Peyer's patch (tissue), 4 donors: ENCODE measurements at regions not wholly inside any gene's neighbourhood (a gene's known extent, or its start where the extent isn't known, plus 50 kb on each side); places are given as distances from the start of the nearest gene placed in this dataset.
A peak's percentile ranks its signal among the peaks of the same experiment; 100 is the strongest.

Experiments used
- DNase-seq, 3 donors: peaks; one replicate each; pipeline ENCODE4 v3.0.0-alpha.2; 2017 to 2019
- H3K27ac ChIP-seq, 4 donors: fragments of 200-600 bp; sonication (generic); one replicate each; pipeline ENCODE4 v1.5.1; 2016 to 2019
- H3K27me3 ChIP-seq, 2 donors: fragments of 200-600 bp; sonication (generic); one replicate each; pipeline ENCODE4 v1.5.1; 2019
- H3K36me3 ChIP-seq, 3 donors: fragments of 200-600 bp; sonication (generic); one replicate each; pipeline ENCODE4 v1.5.1; 2016 to 2019
- H3K4me1 ChIP-seq, 4 donors: fragments of 200-600 bp; sonication (generic); one replicate each; pipeline ENCODE4 v1.5.1; 2016 to 2019
- H3K4me3 ChIP-seq, 4 donors: fragments of 200-600 bp; sonication (generic); 1 replicate in 3 of 4; 2 replicates in 1 of 4; pipeline ENCODE4 v1.5.1; 2016 to 2019; ENCODE audit warnings: mild to moderate bottlenecking in 1 of 4
- H3K9me3 ChIP-seq, 4 donors: fragments of 200-600 bp; sonication (generic); one replicate each; pipeline ENCODE4 v1.5.1; 2016 to 2019; ENCODE audit warnings: mild to moderate bottlenecking in 1 of 4
- CTCF ChIP-seq, 6 experiments: fragments of 450-650 bp in 4 of 6; fragments of 200-600 bp in 2 of 6; sonication (generic) in 1 of 6; IDR thresholded peaks; one replicate each; pipeline ENCODE4 v1.5.1; 2017 to 2019; ENCODE audit warnings: antibody characterized with exemption in 6 of 6, mild to moderate bottlenecking in 3 of 6, moderate library complexity in 1 of 6
- POLR2A ChIP-seq, 2 donors: fragments of 450-650 bp; IDR thresholded peaks; one replicate each; pipeline ENCODE4 v1.5.1; 2017; ENCODE audit warnings: antibody characterized with exemption in 2 of 2, mild to moderate bottlenecking in 2 of 2, moderate library complexity in 2 of 2

GRCh38 chr2:177320596-177320995 lies 56.1 kb upstream of the NFE2L2 start:
- no peak overlapping the region for H3K27ac ChIP-seq
- TF ChIP-seq CTCF (IDR thresholded peaks at IDR 0.05) = no peak
- TF ChIP-seq POLR2A (IDR thresholded peaks at IDR 0.05) = no peak
- H3K36me3 ChIP-seq = no peaks in the 10 kb centered on the region
- DNase-seq = no peak
- no peaks in the 10 kb centered on the region for H3K27me3 ChIP-seq
- peaks cover 0 to 18% (median 2%) of the 10 kb centered on the region in 4 donors for H3K4me1 ChIP-seq
- no peaks in the 10 kb centered on the region for H3K9me3 ChIP-seq
- H3K4me3 ChIP-seq = no peak overlapping the region

- Histone ChIP-seq H3K9me3 (no peaks in the 10 kb centered on the region), H3K4me3 (no peak overlapping the region), H3K27ac (peak overlapping the region in 2 of 4 donors; percentile 37 to 43), H3K4me1 (peaks cover 0 to 32% (median 3%) of the 10 kb centered on the region in 4 donors), H3K27me3 (no peaks in the 10 kb centered on the region), H3K36me3 (no peaks in the 10 kb centered on the region)
- peak in 2 of 3 donors; percentile 59 to 72 for DNase-seq
- TF ChIP-seq CTCF (IDR thresholded peaks at IDR 0.05) (peak in 3 of 6 experiments; percentile 21 to 27 (median 26)), POLR2A (IDR thresholded peaks at IDR 0.05) (no peak)
Measured at GRCh38 chr2:177322801-177323261, 58.3 kb upstream of the NFE2L2 start.

GRCh38 chr2:177324797-177325196 lies 60.3 kb upstream of the NFE2L2 start:
- no peak for DNase-seq
- H3K27me3 ChIP-seq = no peaks in the 10 kb centered on the region

GRCh38 chr2:177325554-177325953 lies 61.0 kb upstream of the NFE2L2 start:
- Histone ChIP-seq H3K4me3 (no peak overlapping the region), H3K36me3 (no peaks in the 10 kb centered on the region), H3K27ac (peak overlapping the region in 1 of 4 donors; percentile 30), H3K9me3 (no peaks in the 10 kb centered on the region), H3K27me3 (no peaks in the 10 kb centered on the region), H3K4me1 (peaks cover 0 to 32% (median 3%) of the 10 kb centered on the region in 4 donors)
- no peak for TF ChIP-seq CTCF (IDR thresholded peaks at IDR 0.05)
- TF ChIP-seq POLR2A (IDR thresholded peaks at IDR 0.05) = no peak
- DNase-seq = no peak

More at GRCh38 chr2:177324797-177325196, 60.3 kb upstream of the NFE2L2 start:
- Histone ChIP-seq H3K36me3 (no peaks in the 10 kb centered on the region), H3K4me3 (no peak overlapping the region), H3K4me1 (peaks cover 0 to 32% (median 3%) of the 10 kb centered on the region in 4 donors), H3K27ac (peak overlapping the region in 1 of 4 donors; percentile 25), H3K9me3 (no peaks in the 10 kb centered on the region)
- TF ChIP-seq POLR2A (IDR thresholded peaks at IDR 0.05) = no peak

GRCh38 chr2:177326005-177326404 lies 61.5 kb upstream of the NFE2L2 start:
- H3K4me1 ChIP-seq = peaks cover 0 to 32% (median 3%) of the 10 kb centered on the region in 4 donors
- TF ChIP-seq POLR2A (IDR thresholded peaks at IDR 0.05) = no peak
- TF ChIP-seq CTCF (IDR thresholded peaks at IDR 0.05) = no peak
- peak overlapping the region in 1 of 4 donors; percentile 30 for H3K27ac ChIP-seq
- DNase-seq = no peak
- no peaks in the 10 kb centered on the region for H3K36me3 ChIP-seq
- H3K27me3 ChIP-seq = no peaks in the 10 kb centered on the region
- no peaks in the 10 kb centered on the region for H3K9me3 ChIP-seq
- no peak overlapping the region for H3K4me3 ChIP-seq

- Histone ChIP-seq H3K36me3 (no peaks in the 10 kb centered on the region), H3K4me3 (no peak overlapping the region), H3K27me3 (no peaks in the 10 kb centered on the region), H3K4me1 (peaks cover 0 to 32% (median 3%) of the 10 kb centered on the region in 4 donors), H3K9me3 (no peaks in the 10 kb centered on the region), H3K27ac (no peak overlapping the region)
- no peak for TF ChIP-seq POLR2A (IDR thresholded peaks at IDR 0.05)
- TF ChIP-seq CTCF (IDR thresholded peaks at IDR 0.05) = no peak
- DNase-seq = no peak
Measured at GRCh38 chr2:177326591-177326990, 62.1 kb upstream of the NFE2L2 start.
